ENCODE measurements at regions not wholly inside any gene's neighbourhood (a gene's known extent, or its start where the extent isn't known, plus 50 kb on each side); places are given as distances from the start of the nearest gene placed in this dataset.

- TF ChIP-seq POLR2A (IDR thresholded peaks at IDR 0.05) (no peak), CTCF (IDR thresholded peaks at IDR 0.05 in 8 of 11, conservative IDR thresholded peaks at IDR 0.05 in 3 of 11) (no peak)
These were observed 440.8 kb upstream of the RASGEF1B start for GRCh38 chr4:81912376-81913030.

All from spleen (tissue), 7 donors.